ENCODE measurements at regions not wholly inside any gene's neighbourhood (a gene's known extent, or its start where the extent isn't known, plus 50 kb on each side); places are given as distances from the start of the nearest gene placed in this dataset.

- peaks cover 15% of the 10 kb centered on the region for H3K9me3 Mint-ChIP-seq
- H3K4me3 Mint-ChIP-seq: no peak overlapping the region
- Histone ChIP-seq H3K27me3 (ENCODE audit: control insufficient read depth, insufficient read depth, low read length, poor library complexity, severe bottlenecking) (peaks cover 4% of the 10 kb centered on the region), H3K4me1 (ENCODE audit: control insufficient read depth, insufficient read depth, low read length) (peaks cover 8% of the 10 kb centered on the region), H3K9me3 (ENCODE audit: control insufficient read depth, low read length) (peaks cover 5% of the 10 kb centered on the region), H3K36me3 (ENCODE audit: control insufficient read depth, insufficient read depth, low read length) (no peaks in the 10 kb centered on the region), H3K4me3 (ENCODE audit: low read length) (no peak overlapping the region), H3K27ac (ENCODE audit: low read depth, low read length) (no peak overlapping the region), H3K9ac (ENCODE audit: extremely low read depth, low read length, poor library complexity, severe bottlenecking) (no peak overlapping the region)
- peaks cover 22% of the 10 kb centered on the region for H3K27me3 Mint-ChIP-seq (ENCODE audit: insufficient read depth)
- TF ChIP-seq CTCF (conservative IDR thresholded peaks at IDR 0.05): no peak
- H3K27ac Mint-ChIP-seq: no peak overlapping the region
- H3K4me1 Mint-ChIP-seq: peaks cover 19% of the 10 kb centered on the region
- H3K36me3 Mint-ChIP-seq (ENCODE audit: low read depth): no peaks in the 10 kb centered on the region
- DNase-seq: no peak
- WGBS, 2 experiments (ENCODE audit: insufficient coverage in 1 of 2, insufficient read length in 1 of 2): 97% methylated on average over 2 of the region's 2 CpGs; no CpG with 5 or more reads in 1 of the 2 experiments
These were observed 305.4 kb downstream of the LPIN1 start for GRCh38 chr2:12051831-12052230.

- no peaks in the 10 kb centered on the region for H3K36me3 Mint-ChIP-seq (ENCODE audit: low read depth)
- 97 to 100% methylated on average over 3 of the region's 3 CpGs for WGBS, 2 experiments (ENCODE audit: insufficient coverage in 1 of 2, insufficient read length in 1 of 2)
- no peak for TF ChIP-seq CTCF (conservative IDR thresholded peaks at IDR 0.05)
- Histone ChIP-seq H3K9me3 (ENCODE audit: control insufficient read depth, low read length) (peaks cover 5% of the 10 kb centered on the region), H3K4me1 (ENCODE audit: control insufficient read depth, insufficient read depth, low read length) (peaks cover 8% of the 10 kb centered on the region), H3K27me3 (ENCODE audit: control insufficient read depth, insufficient read depth, low read length, poor library complexity, severe bottlenecking) (peaks cover 12% of the 10 kb centered on the region), H3K4me3 (ENCODE audit: low read length) (no peak overlapping the region), H3K27ac (ENCODE audit: low read depth, low read length) (no peak overlapping the region), H3K36me3 (ENCODE audit: control insufficient read depth, insufficient read depth, low read length) (no peaks in the 10 kb centered on the region), H3K9ac (ENCODE audit: extremely low read depth, low read length, poor library complexity, severe bottlenecking) (no peak overlapping the region)
- no peak overlapping the region for H3K4me3 Mint-ChIP-seq
- DNase-seq: no peak
- peaks cover 15% of the 10 kb centered on the region for H3K9me3 Mint-ChIP-seq
- H3K27ac Mint-ChIP-seq: no peak overlapping the region
- H3K27me3 Mint-ChIP-seq (ENCODE audit: insufficient read depth): peaks cover 31% of the 10 kb centered on the region
- H3K4me1 Mint-ChIP-seq: peaks cover 20% of the 10 kb centered on the region
These were observed 306.4 kb downstream of the LPIN1 start for GRCh38 chr2:12052796-12053195.

GRCh38 chr2:12054956-12055618, 308.7 kb downstream of the LPIN1 start:
- 85 to 100% methylated on average over 2 of the region's 3 CpGs for WGBS, 2 experiments (ENCODE audit: insufficient coverage in 1 of 2, insufficient read length in 1 of 2)
- H3K27ac ChIP-seq (ENCODE audit: low read depth, low read length): no peak overlapping the region

More at GRCh38 chr2:12054956-12055618, 308.7 kb downstream of the LPIN1 start:
- no peak overlapping the region for H3K4me3 ChIP-seq (ENCODE audit: low read length)
- Mint-ChIP-seq H3K4me3 (no peak overlapping the region), H3K9me3 (peaks cover 15% of the 10 kb centered on the region), H3K4me1 (peaks cover 21% of the 10 kb centered on the region), H3K36me3 (ENCODE audit: low read depth) (no peaks in the 10 kb centered on the region), H3K27ac (no peak overlapping the region), H3K27me3 (ENCODE audit: insufficient read depth) (peaks cover 48% of the 10 kb centered on the region)
- no peak for TF ChIP-seq CTCF (conservative IDR thresholded peaks at IDR 0.05)
- peaks cover 5% of the 10 kb centered on the region for H3K9me3 ChIP-seq (ENCODE audit: control insufficient read depth, low read length)
- no peaks in the 10 kb centered on the region for H3K36me3 ChIP-seq (ENCODE audit: control insufficient read depth, insufficient read depth, low read length)
- peaks cover 32% of the 10 kb centered on the region for H3K27me3 ChIP-seq (ENCODE audit: control insufficient read depth, insufficient read depth, low read length, poor library complexity, severe bottlenecking)
- no peak overlapping the region for H3K9ac ChIP-seq (ENCODE audit: extremely low read depth, low read length, poor library complexity, severe bottlenecking)
- DNase-seq: no peak
- H3K4me1 ChIP-seq (ENCODE audit: control insufficient read depth, insufficient read depth, low read length): peaks cover 8% of the 10 kb centered on the region

Data from endodermal cell (in vitro differentiated cells).